ENCODE measurements at regions not wholly inside any gene's neighbourhood (a gene's known extent, or its start where the extent isn't known, plus 50 kb on each side); places are given as distances from the start of the nearest gene placed in this dataset.

GRCh38 chr7:51456-52068 lies 140.8 kb upstream of the FAM20C start:
- no peak for ATAC-seq
- Mint-ChIP-seq H3K27ac (no peak overlapping the region), H3K36me3 (no peaks in the 10 kb centered on the region), H3K9me3 (no peaks in the 10 kb centered on the region)
- no peak for DNase-seq (ENCODE audit: low spot score in 2 of 2)

- H3K9me3 Mint-ChIP-seq: no peaks in the 10 kb centered on the region
- DNase-seq (ENCODE audit: low spot score in 2 of 2): no peak
- no peaks in the 10 kb centered on the region for H3K36me3 Mint-ChIP-seq
- no peak for ATAC-seq
- no peak overlapping the region for H3K27ac Mint-ChIP-seq
These were observed 140.3 kb upstream of the FAM20C start for GRCh38 chr7:52100-52499.

- DNase-seq (ENCODE audit: low spot score in 2 of 2): no peak
- ATAC-seq: no peak
- no peaks in the 10 kb centered on the region for H3K9me3 Mint-ChIP-seq
- no peaks in the 10 kb centered on the region for H3K36me3 Mint-ChIP-seq
- H3K27ac Mint-ChIP-seq: no peak overlapping the region
These were observed 138.8 kb upstream of the FAM20C start for GRCh38 chr7:53531-53930.

- Mint-ChIP-seq H3K9me3 (no peaks in the 10 kb centered on the region), H3K36me3 (no peaks in the 10 kb centered on the region), H3K27ac (no peak overlapping the region)
- DNase-seq (ENCODE audit: low spot score in 2 of 2): no peak
- ATAC-seq: no peak
These were observed 137.8 kb upstream of the FAM20C start for GRCh38 chr7:54615-55014.

- no peaks in the 10 kb centered on the region for H3K36me3 Mint-ChIP-seq
- ATAC-seq: no peak
- no peak for DNase-seq (ENCODE audit: low spot score in 2 of 2)
- H3K27ac Mint-ChIP-seq: no peak overlapping the region
- no peaks in the 10 kb centered on the region for H3K9me3 Mint-ChIP-seq
These were observed 136.6 kb upstream of the FAM20C start for GRCh38 chr7:55690-56248.

GRCh38 chr7:56291-56913 lies 136.0 kb upstream of the FAM20C start:
- no peaks in the 10 kb centered on the region for H3K9me3 Mint-ChIP-seq
- ATAC-seq: no peak
- no peak overlapping the region for H3K27ac Mint-ChIP-seq

GRCh38 chr7:57071-57470 lies 135.3 kb upstream of the FAM20C start:
- DNase-seq (ENCODE audit: low spot score in 2 of 2) (no peak), ATAC-seq (no peak)
- no peaks in the 10 kb centered on the region for H3K36me3 Mint-ChIP-seq
- H3K9me3 Mint-ChIP-seq: no peaks in the 10 kb centered on the region
- H3K27ac Mint-ChIP-seq: no peak overlapping the region

More at GRCh38 chr7:56291-56913, 136.0 kb upstream of the FAM20C start:
- no peaks in the 10 kb centered on the region for H3K36me3 Mint-ChIP-seq
- DNase-seq (ENCODE audit: low spot score in 2 of 2): no peak

- Mint-ChIP-seq H3K9me3 (no peaks in the 10 kb centered on the region), H3K36me3 (no peaks in the 10 kb centered on the region), H3K27ac (no peak overlapping the region)
- ATAC-seq (no peak), DNase-seq (ENCODE audit: low spot score in 2 of 2) (no peak)
These were observed 134.7 kb upstream of the FAM20C start for GRCh38 chr7:57482-58255.

GRCh38 chr7:58316-58715 lies 134.1 kb upstream of the FAM20C start:
- H3K27ac Mint-ChIP-seq: no peak overlapping the region
- H3K36me3 Mint-ChIP-seq: no peaks in the 10 kb centered on the region
- ATAC-seq (no peak), DNase-seq (ENCODE audit: low spot score in 2 of 2) (no peak)
- H3K9me3 Mint-ChIP-seq: no peaks in the 10 kb centered on the region

- no peaks in the 10 kb centered on the region for H3K36me3 Mint-ChIP-seq
- H3K9me3 Mint-ChIP-seq: no peaks in the 10 kb centered on the region
- ATAC-seq: no peak
- no peak for DNase-seq (ENCODE audit: low spot score in 2 of 2)
- peak overlapping the region in 1 of 2 donors; percentile 13 for H3K27ac Mint-ChIP-seq
These were observed 133.0 kb upstream of the FAM20C start for GRCh38 chr7:59079-60016.

- no peak for DNase-seq (ENCODE audit: low spot score in 2 of 2)
- H3K27ac Mint-ChIP-seq: no peak overlapping the region
- ATAC-seq: no peak
- no peaks in the 10 kb centered on the region for H3K9me3 Mint-ChIP-seq
- no peaks in the 10 kb centered on the region for H3K36me3 Mint-ChIP-seq
These were observed 132.2 kb upstream of the FAM20C start for GRCh38 chr7:60017-60675.

- Mint-ChIP-seq H3K27ac (no peak overlapping the region), H3K36me3 (no peaks in the 10 kb centered on the region), H3K9me3 (no peaks in the 10 kb centered on the region)
- ATAC-seq: no peak
- DNase-seq (ENCODE audit: low spot score in 2 of 2): no peak
These were observed 131.7 kb upstream of the FAM20C start for GRCh38 chr7:60706-61105.

GRCh38 chr7:61111-61510 lies 131.3 kb upstream of the FAM20C start:
- H3K36me3 Mint-ChIP-seq: no peaks in the 10 kb centered on the region
- DNase-seq (ENCODE audit: low spot score in 2 of 2) (no peak), ATAC-seq (no peak)
- H3K9me3 Mint-ChIP-seq: no peaks in the 10 kb centered on the region
- no peak overlapping the region for H3K27ac Mint-ChIP-seq

GRCh38 chr7:61576-62360 lies 130.6 kb upstream of the FAM20C start:
- Mint-ChIP-seq H3K27ac (no peak overlapping the region), H3K9me3 (no peaks in the 10 kb centered on the region), H3K36me3 (no peaks in the 10 kb centered on the region)
- DNase-seq (ENCODE audit: low spot score in 2 of 2): no peak
- ATAC-seq: no peak

- no peaks in the 10 kb centered on the region for H3K9me3 Mint-ChIP-seq
- H3K27ac Mint-ChIP-seq: no peak overlapping the region
- DNase-seq (ENCODE audit: low spot score in 2 of 2): no peak
- no peaks in the 10 kb centered on the region for H3K36me3 Mint-ChIP-seq
- ATAC-seq: no peak
These were observed 129.8 kb upstream of the FAM20C start for GRCh38 chr7:62361-63116.

Data from activated naive CD4-positive, alpha-beta T cell treated with anti-CD3 and anti-CD28 coated beads, Interleukin-2, amount 50 U/mL, for 72 hours (primary cell).